ENCODE measurements at regions not wholly inside any gene's neighbourhood (a gene's known extent, or its start where the extent isn't known, plus 50 kb on each side); places are given as distances from the start of the nearest gene placed in this dataset.

GRCh38 chr4:11021333-11021732 is 336.8 kb upstream of the CLNK start:
- Histone ChIP-seq H3K27ac (ENCODE audit: low read depth, low read length, poor library complexity, severe bottlenecking) (no peak overlapping the region), H3K79me2 (ENCODE audit: insufficient read depth, low read depth, low read length) (no peaks in the 10 kb centered on the region), H2AFZ (ENCODE audit: low read length) (no peak overlapping the region), H3K9me2 (ENCODE audit: insufficient read depth, low read length) (no peaks in the 10 kb centered on the region), H3K9me3 (ENCODE audit: low read length) (no peaks in the 10 kb centered on the region), H3K36me3 (ENCODE audit: insufficient read depth, low read length) (no peaks in the 10 kb centered on the region), H3K4me3 (ENCODE audit: low read depth, low read length, poor library complexity, severe bottlenecking) (no peak overlapping the region), H3K4me1 (ENCODE audit: insufficient read depth, low read length, poor library complexity, severe bottlenecking) (no peaks in the 10 kb centered on the region), H3K4me2 (ENCODE audit: low read length) (no peak overlapping the region), H4K20me1 (ENCODE audit: insufficient read depth, low read length) (no peaks in the 10 kb centered on the region)
- intact Hi-C loops (cut with micrococcal nuclease; ENCODE audit: unreplicated experiment), result no loop called here
- DNase-seq (ENCODE audit: low spot score), result no peak
- TF ChIP-seq CTCF (conservative IDR thresholded peaks at IDR 0.05; ENCODE audit: low read length), result no peak
- no peak for TF ChIP-seq EZH2phosphoT487 (IDR thresholded peaks at IDR 0.05; ENCODE audit: borderline replicate concordance, low read depth, low read length)
- ChIA-PET CTCF (ENCODE audit: unreplicated experiment) (interaction anchor here (0.6 kb wide), 1 partner anchor 147 kb away, joined by 3 read pairs; no protein-coding TSS in a partner anchor), POLR2A (no interaction called here)
- BruUV-seq (replicated peaks), result no TSS peak

GRCh38 chr4:11019451-11020240 is 335.1 kb upstream of the CLNK start:
- no peak overlapping the region for H3K27ac ChIP-seq (ENCODE audit: low read depth, low read length, poor library complexity, severe bottlenecking)
- H3K4me1 ChIP-seq (ENCODE audit: insufficient read depth, low read length, poor library complexity, severe bottlenecking), result no peaks in the 10 kb centered on the region
- H3K4me3 ChIP-seq (ENCODE audit: low read depth, low read length, poor library complexity, severe bottlenecking), result no peak overlapping the region
- no peak overlapping the region for H3K4me2 ChIP-seq (ENCODE audit: low read length)
- POLR2A ChIA-PET, result no interaction called here
- H3K36me3 ChIP-seq (ENCODE audit: insufficient read depth, low read length), result no peaks in the 10 kb centered on the region
- DNase-seq (ENCODE audit: low spot score), result no peak
- no peaks in the 10 kb centered on the region for H3K9me3 ChIP-seq (ENCODE audit: low read length)
- CTCF ChIA-PET (ENCODE audit: unreplicated experiment), result no interaction called here
- no peak overlapping the region for H2AFZ ChIP-seq (ENCODE audit: low read length)
- intact Hi-C loops (cut with micrococcal nuclease; ENCODE audit: unreplicated experiment), result no loop called here
- BruUV-seq (replicated peaks), result no TSS peak
- no peak for TF ChIP-seq EZH2phosphoT487 (IDR thresholded peaks at IDR 0.05; ENCODE audit: borderline replicate concordance, low read depth, low read length)
- TF ChIP-seq CTCF (conservative IDR thresholded peaks at IDR 0.05; ENCODE audit: low read length), result no peak
- no peaks in the 10 kb centered on the region for H4K20me1 ChIP-seq (ENCODE audit: insufficient read depth, low read length)
- H3K9me2 ChIP-seq (ENCODE audit: insufficient read depth, low read length), result no peaks in the 10 kb centered on the region
- H3K79me2 ChIP-seq (ENCODE audit: insufficient read depth, low read depth, low read length), result no peaks in the 10 kb centered on the region

GRCh38 chr4:11014199-11014598 is 329.6 kb upstream of the CLNK start:
- POLR2A ChIA-PET, result interaction anchor here (0.6 kb wide), 1 partner anchor 737 kb away, joined by 4 read pairs; no protein-coding TSS in a partner anchor
- H2AFZ ChIP-seq (ENCODE audit: low read length), result no peak overlapping the region

More at GRCh38 chr4:11014199-11014598, 329.6 kb upstream of the CLNK start:
- no peaks in the 10 kb centered on the region for H3K79me2 ChIP-seq (ENCODE audit: insufficient read depth, low read depth, low read length)
- H3K4me1 ChIP-seq (ENCODE audit: insufficient read depth, low read length, poor library complexity, severe bottlenecking), result no peaks in the 10 kb centered on the region
- no peak overlapping the region for H3K4me2 ChIP-seq (ENCODE audit: low read length)
- no peaks in the 10 kb centered on the region for H4K20me1 ChIP-seq (ENCODE audit: insufficient read depth, low read length)
- H3K27ac ChIP-seq (ENCODE audit: low read depth, low read length, poor library complexity, severe bottlenecking), result no peak overlapping the region
- CTCF ChIA-PET (ENCODE audit: unreplicated experiment), result no interaction called here
- H3K4me3 ChIP-seq (ENCODE audit: low read depth, low read length, poor library complexity, severe bottlenecking), result no peak overlapping the region
- H3K9me2 ChIP-seq (ENCODE audit: insufficient read depth, low read length), result no peaks in the 10 kb centered on the region
- no peak for DNase-seq (ENCODE audit: low spot score)
- H3K9me3 ChIP-seq (ENCODE audit: low read length), result no peaks in the 10 kb centered on the region
- TF ChIP-seq EZH2phosphoT487 (IDR thresholded peaks at IDR 0.05; ENCODE audit: borderline replicate concordance, low read depth, low read length) (no peak), CTCF (conservative IDR thresholded peaks at IDR 0.05; ENCODE audit: low read length) (no peak)
- BruUV-seq (replicated peaks), result no TSS peak
- intact Hi-C loops (cut with micrococcal nuclease; ENCODE audit: unreplicated experiment), result no loop called here
- H3K36me3 ChIP-seq (ENCODE audit: insufficient read depth, low read length), result no peaks in the 10 kb centered on the region
